ENCODE measurements at regions not wholly inside any gene's neighbourhood (a gene's known extent, or its start where the extent isn't known, plus 50 kb on each side); places are given as distances from the start of the nearest gene placed in this dataset.

DNA sequence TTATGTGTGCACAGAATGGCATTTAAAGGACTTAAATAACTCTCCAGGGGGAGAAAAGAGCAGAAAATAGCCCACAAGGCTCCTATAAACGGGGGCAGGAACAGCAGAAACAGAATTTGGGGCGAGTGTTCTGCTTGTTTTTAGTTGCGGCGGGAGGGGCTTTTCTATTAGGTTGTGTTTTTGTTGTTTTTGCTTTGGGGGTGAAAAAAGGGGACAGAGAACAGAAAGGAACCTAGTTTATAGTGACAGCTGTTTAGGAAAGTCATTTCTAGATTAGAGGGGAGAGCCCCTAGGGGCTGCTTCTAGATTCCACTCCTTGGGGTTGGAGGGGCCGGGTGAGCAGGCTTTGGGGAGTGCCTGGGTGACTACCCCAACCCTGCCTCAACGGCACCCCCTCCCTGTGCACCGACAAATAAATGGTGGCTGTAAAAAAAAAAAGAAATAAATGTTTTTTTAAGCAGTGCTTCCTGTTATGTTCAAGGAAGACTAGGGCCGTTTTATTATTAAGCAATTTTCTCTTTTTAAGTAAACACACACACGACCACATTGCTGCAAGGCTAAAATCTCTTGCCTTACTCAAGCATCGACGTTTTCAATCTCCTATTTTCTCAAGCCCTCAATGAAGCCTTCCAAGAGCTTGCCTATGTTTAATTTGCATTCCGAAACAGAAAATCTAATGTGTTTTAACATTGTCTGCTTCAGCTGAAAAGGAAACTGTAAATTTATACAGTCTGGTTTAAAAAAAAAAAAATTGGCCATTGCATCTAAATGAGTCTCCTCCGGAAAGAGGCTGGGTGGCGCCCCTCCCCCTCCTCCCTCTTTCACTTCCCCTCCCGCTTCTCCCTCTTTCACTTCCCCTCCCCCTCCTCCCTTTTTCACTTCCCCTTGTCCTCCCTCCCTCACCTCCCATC is 123.3 kb upstream of the TBL1X start:
- TF ChIP-seq, protein P1, sequence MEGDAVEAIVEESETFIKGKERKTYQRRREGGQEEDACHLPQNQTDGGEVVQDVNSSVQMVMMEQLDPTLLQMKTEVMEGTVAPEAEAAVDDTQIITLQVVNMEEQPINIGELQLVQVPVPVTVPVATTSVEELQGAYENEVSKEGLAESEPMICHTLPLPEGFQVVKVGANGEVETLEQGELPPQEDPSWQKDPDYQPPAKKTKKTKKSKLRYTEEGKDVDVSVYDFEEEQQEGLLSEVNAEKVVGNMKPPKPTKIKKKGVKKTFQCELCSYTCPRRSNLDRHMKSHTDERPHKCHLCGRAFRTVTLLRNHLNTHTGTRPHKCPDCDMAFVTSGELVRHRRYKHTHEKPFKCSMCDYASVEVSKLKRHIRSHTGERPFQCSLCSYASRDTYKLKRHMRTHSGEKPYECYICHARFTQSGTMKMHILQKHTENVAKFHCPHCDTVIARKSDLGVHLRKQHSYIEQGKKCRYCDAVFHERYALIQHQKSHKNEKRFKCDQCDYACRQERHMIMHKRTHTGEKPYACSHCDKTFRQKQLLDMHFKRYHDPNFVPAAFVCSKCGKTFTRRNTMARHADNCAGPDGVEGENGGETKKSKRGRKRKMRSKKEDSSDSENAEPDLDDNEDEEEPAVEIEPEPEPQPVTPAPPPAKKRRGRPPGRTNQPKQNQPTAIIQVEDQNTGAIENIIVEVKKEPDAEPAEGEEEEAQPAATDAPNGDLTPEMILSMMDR (IDR thresholded peaks at IDR 0.05; ENCODE audit: insufficient read depth, low read length, poor library complexity, severe bottlenecking): no peak
- no peak for TF ChIP-seq EZH2phosphoT487 (conservative IDR thresholded peaks at IDR 0.05; ENCODE audit: low read length)
- H3K9ac ChIP-seq (ENCODE audit: low read length): peak overlapping the region; percentile 67
- H3K79me2 ChIP-seq (ENCODE audit: insufficient read depth, low read length): no peaks in the 10 kb centered on the region
- peak overlapping the region; percentile 51 for H3K4me3 ChIP-seq (ENCODE audit: insufficient read depth, low read length, poor library complexity, severe bottlenecking)
- no peaks in the 10 kb centered on the region for H4K20me1 ChIP-seq (ENCODE audit: low read depth, low read length)
- H3K4me2 ChIP-seq (ENCODE audit: low read depth, low read length, poor library complexity, severe bottlenecking): peak overlapping the region; percentile 99
- no peak overlapping the region for H2AFZ ChIP-seq (ENCODE audit: low read depth, low read length, severe bottlenecking)
- H3K27me3 ChIP-seq (ENCODE audit: low read length): no peaks in the 10 kb centered on the region
- peak overlapping the region; percentile 100 for H3K27ac ChIP-seq (ENCODE audit: low read depth, low read length)
- H3K36me3 ChIP-seq (ENCODE audit: low read length): no peaks in the 10 kb centered on the region
- H3K9me3 ChIP-seq (ENCODE audit: insufficient read depth, low read length): no peaks in the 10 kb centered on the region
- peaks cover 15% of the 10 kb centered on the region for H3F3A ChIP-seq (ENCODE audit: insufficient read depth)
- no peaks in the 10 kb centered on the region for H3K9me2 ChIP-seq (replicated peaks; ENCODE audit: insufficient read depth, low read length)

DNA sequence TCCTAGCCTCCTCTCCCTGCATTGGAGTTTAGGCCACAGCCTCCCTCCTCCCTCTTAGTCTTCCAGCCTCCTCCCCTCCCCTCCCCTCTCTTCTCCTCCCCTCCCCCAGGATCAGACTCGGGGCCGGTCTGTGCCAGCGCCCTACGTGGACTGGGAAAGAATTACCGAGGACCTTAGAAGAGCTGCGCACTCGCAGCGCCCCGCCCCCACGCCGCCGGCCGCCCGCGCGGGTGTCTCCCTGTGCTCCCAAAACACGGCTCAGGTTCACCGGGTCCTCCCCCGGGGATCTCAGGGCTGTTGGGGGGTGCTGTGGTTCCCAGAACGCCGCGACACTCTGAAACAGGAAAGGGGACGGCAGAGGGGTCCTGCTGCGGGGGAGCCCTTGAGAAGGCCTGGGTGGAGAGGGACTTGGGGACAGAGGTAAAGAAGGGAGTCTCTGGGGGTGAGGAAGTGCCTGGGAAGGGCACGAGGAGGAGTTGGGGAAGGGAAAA is 122.3 kb upstream of the TBL1X start:
- H3K36me3 ChIP-seq (ENCODE audit: low read length): no peaks in the 10 kb centered on the region
- H3K4me3 ChIP-seq (ENCODE audit: insufficient read depth, low read length, poor library complexity, severe bottlenecking): no peak overlapping the region
- H3K4me2 ChIP-seq (ENCODE audit: low read depth, low read length, poor library complexity, severe bottlenecking): no peak overlapping the region
- no peaks in the 10 kb centered on the region for H3K79me2 ChIP-seq (ENCODE audit: insufficient read depth, low read length)
- H3K9ac ChIP-seq (ENCODE audit: low read length): no peak overlapping the region
- H3K9me2 ChIP-seq (replicated peaks; ENCODE audit: insufficient read depth, low read length): no peaks in the 10 kb centered on the region
- no peak overlapping the region for H3K27ac ChIP-seq (ENCODE audit: low read depth, low read length)
- no peaks in the 10 kb centered on the region for H3K9me3 ChIP-seq (ENCODE audit: insufficient read depth, low read length)
- no peaks in the 10 kb centered on the region for H3K27me3 ChIP-seq (ENCODE audit: low read length)
- no peak overlapping the region for H2AFZ ChIP-seq (ENCODE audit: low read depth, low read length, severe bottlenecking)
- no peaks in the 10 kb centered on the region for H4K20me1 ChIP-seq (ENCODE audit: low read depth, low read length)
- no peak for TF ChIP-seq EZH2phosphoT487 (conservative IDR thresholded peaks at IDR 0.05; ENCODE audit: low read length)
- TF ChIP-seq, protein P1 (IDR thresholded peaks at IDR 0.05; ENCODE audit: insufficient read depth, low read length, poor library complexity, severe bottlenecking): no peak
- peaks cover 15% of the 10 kb centered on the region for H3F3A ChIP-seq (ENCODE audit: insufficient read depth)

DNA sequence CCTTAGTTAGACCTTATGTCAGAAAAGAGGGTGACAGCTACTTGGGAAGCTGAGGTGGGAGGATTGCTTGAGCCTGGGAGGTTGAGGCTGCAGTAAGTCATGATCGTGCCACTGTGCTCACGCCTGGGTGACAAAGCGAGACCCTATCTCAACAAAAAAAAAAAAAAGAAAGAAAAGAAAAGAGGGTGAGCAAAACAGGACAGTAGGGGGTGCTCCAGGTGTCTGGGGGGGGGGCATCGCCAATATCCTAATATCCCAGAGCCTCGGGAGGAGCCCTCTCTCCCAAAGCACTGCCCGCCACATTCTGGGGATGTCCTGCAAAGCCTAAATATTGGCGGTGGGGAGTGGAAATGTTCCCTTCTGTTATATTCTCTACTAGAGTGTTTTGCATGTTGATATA is 120.9 kb upstream of the TBL1X start:
- Histone ChIP-seq H4K20me1 (ENCODE audit: low read depth, low read length) (no peaks in the 10 kb centered on the region), H3K27me3 (ENCODE audit: low read length) (no peaks in the 10 kb centered on the region), H2AFZ (ENCODE audit: low read depth, low read length, severe bottlenecking) (no peak overlapping the region), H3K9me3 (ENCODE audit: insufficient read depth, low read length) (no peaks in the 10 kb centered on the region), H3K9ac (ENCODE audit: low read length) (no peak overlapping the region), H3K27ac (ENCODE audit: low read depth, low read length) (no peak overlapping the region), H3K36me3 (ENCODE audit: low read length) (no peaks in the 10 kb centered on the region), H3K79me2 (ENCODE audit: insufficient read depth, low read length) (no peaks in the 10 kb centered on the region), H3K4me2 (ENCODE audit: low read depth, low read length, poor library complexity, severe bottlenecking) (no peak overlapping the region), H3K4me3 (ENCODE audit: insufficient read depth, low read length, poor library complexity, severe bottlenecking) (no peak overlapping the region), H3F3A (ENCODE audit: insufficient read depth) (peaks cover 15% of the 10 kb centered on the region), H3K9me2 (replicated peaks; ENCODE audit: insufficient read depth, low read length) (no peaks in the 10 kb centered on the region)
- TF ChIP-seq, protein P1 (IDR thresholded peaks at IDR 0.05; ENCODE audit: insufficient read depth, low read length, poor library complexity, severe bottlenecking): no peak
- TF ChIP-seq EZH2phosphoT487 (conservative IDR thresholded peaks at IDR 0.05; ENCODE audit: low read length): no peak

All from SU-DHL-6 (cell line).